GM20000 (cell line): ENCODE measurements at regions not wholly inside any gene's neighbourhood (a gene's known extent, or its start where the extent isn't known, plus 50 kb on each side); places are given as distances from the start of the nearest gene placed in this dataset.
A peak's percentile ranks its signal among the peaks of the same experiment; 100 is the strongest.
"Not testable (repeated sequence)": the region's sequence is repeated elsewhere in the genome, so short reads cannot be mapped to it uniquely, and the experiment has no call there.

ENCODE experiments used
- DNase-seq: peaks from one replicate; pipeline ENCODE4 v3.0.0; 2012; ENCODE audit warnings: low spot score
- TF ChIP-seq, protein P1 (sequence below): IDR thresholded peaks from 2 replicates; pipeline ENCODE4 v1.5.1; 2012; ENCODE audit warnings: mild to moderate bottlenecking, control low read depth; ENCODE audit errors: extremely low read depth, missing control alignments

DNA sequence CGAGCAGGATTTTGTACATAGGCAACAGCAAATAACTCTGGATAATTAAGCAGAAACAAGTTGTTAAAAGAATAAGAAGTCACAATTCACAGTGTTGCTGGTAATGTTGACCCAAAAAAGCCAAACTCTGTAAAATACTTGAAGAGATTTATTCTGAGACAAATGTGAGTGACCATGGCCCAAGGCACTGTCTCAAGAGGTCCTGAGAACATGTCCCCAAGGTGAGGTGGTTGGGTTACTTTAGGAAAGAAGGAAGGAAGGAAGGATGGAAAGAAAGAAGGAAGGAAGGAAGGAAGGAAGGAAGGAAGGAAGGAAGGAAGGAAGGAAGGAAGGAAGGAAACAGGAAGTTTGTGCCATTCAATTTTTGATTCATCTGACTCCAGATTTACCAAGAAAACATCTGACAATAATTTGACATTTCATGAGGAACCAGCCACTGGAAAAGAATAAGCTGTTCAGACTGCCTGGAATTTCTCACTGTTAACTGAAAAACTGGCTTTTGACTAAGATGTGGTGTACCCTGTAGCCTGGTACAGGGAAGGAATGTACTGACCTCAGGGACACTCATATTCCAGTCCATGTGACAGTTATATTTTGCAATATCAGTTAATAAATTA, 295.9 kb upstream of the TNC start:
- TF ChIP-seq, protein P1, sequence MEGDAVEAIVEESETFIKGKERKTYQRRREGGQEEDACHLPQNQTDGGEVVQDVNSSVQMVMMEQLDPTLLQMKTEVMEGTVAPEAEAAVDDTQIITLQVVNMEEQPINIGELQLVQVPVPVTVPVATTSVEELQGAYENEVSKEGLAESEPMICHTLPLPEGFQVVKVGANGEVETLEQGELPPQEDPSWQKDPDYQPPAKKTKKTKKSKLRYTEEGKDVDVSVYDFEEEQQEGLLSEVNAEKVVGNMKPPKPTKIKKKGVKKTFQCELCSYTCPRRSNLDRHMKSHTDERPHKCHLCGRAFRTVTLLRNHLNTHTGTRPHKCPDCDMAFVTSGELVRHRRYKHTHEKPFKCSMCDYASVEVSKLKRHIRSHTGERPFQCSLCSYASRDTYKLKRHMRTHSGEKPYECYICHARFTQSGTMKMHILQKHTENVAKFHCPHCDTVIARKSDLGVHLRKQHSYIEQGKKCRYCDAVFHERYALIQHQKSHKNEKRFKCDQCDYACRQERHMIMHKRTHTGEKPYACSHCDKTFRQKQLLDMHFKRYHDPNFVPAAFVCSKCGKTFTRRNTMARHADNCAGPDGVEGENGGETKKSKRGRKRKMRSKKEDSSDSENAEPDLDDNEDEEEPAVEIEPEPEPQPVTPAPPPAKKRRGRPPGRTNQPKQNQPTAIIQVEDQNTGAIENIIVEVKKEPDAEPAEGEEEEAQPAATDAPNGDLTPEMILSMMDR: no peak
- no peak for DNase-seq

DNA sequence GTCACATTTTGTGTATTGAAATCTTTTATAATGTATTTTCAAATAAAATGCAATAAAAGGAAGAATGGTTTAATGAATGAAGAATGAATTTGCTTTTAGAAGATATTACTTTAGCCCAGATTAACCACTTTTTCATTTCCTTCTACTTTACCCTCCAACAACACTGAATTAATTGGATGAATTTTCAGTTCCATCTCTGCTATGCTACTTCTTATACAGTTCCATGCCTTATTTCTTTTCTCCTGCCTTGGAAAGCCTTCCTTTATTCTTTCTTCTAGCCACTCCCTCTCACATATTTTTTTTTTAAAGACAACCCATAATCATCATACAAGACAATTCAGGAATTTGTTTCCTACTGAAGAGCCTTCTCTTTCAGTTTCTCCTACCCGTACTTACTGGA, 296.6 kb upstream of the TNC start:
- no peak for DNase-seq
- TF ChIP-seq, protein P1: no peak

DNA sequence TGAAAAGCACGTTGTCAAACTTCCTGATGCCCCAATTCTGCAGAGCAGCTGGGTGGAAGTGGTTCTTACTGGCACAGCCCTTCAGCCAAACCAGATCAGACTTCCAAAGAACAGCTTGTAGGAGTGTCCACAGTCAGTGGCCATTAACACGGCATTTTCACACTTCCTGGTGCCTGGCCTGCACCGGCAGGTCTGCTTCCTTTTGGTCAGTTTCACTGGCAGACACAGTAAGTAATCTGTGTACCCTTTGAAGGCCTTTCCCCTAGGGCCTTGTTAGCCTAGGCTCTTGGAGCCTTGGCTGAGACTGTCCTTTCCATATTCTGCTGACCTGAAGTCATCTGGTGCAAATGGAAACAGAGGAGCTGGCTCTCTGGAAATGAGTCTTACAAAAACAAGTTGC, 297.5 kb upstream of the TNC start:
- TF ChIP-seq, protein P1: no peak
- no peak for DNase-seq

DNA sequence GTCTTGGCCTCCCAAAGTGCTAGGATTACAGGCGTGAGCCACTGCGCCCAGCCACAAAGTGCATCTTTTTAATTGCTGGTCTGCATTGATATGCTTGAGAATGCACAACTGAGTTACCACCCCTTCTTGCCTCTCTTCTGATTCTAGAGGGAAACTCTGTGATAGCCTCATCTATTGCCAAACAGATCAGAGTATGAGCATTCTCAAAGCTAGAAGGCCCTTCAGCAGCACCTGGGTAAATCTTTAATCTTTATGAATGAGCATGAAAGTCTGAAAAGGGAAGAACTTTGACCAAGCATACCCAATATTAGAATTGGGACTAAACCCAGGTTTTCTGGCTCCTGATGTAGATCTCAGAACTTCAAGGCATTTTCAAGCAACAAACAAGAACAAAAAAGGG, 298.3 kb upstream of the TNC start:
- peak; percentile 14 for DNase-seq
- TF ChIP-seq, protein P1: no peak

DNA sequence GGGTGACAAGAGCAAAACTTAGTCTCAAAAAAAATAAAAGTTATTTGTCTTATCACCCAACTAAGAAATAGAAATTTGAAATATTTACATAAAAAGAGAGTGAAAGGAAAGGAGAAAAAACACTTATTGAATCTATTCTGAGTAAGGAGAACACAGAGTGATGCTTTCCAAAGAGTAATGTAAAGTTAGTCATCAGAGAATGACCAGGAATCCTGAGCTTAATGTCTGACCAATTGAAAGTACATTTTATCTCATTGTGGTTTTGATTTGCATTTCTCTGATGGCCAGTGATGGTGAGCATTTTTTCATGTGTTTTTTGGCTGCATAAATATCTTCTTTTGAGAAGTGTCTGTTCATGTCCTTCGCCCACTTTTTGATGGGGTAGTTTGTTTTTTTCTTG, 300.2 kb upstream of the TNC start:
- not testable (repeated sequence) for DNase-seq

DNA sequence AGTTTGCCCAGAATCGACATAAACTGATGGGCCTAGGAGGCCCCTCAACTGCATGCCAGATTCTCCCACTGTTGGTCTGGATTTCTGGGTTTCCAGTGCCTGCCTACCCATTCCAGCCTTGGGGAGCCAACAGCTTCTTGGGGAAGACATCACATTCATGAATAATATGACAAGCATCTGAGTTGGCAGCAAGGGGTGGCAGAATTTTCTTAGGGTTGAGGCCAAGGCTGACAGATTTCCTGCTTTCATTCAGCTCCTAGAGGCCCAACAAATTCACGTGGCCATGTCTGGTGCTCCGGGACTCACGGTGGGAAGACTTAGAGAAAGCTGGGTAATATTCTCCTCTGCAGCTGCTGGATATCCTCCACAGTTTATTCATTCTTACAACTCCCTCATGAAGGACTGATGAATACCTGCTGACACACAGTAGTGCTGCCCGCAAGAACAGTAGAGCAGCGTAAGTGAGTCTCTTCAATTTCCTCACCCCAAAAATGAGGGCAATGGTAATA, 305.0 kb upstream of the TNC start:
- TF ChIP-seq, protein P1: no peak
- no peak for DNase-seq

DNA sequence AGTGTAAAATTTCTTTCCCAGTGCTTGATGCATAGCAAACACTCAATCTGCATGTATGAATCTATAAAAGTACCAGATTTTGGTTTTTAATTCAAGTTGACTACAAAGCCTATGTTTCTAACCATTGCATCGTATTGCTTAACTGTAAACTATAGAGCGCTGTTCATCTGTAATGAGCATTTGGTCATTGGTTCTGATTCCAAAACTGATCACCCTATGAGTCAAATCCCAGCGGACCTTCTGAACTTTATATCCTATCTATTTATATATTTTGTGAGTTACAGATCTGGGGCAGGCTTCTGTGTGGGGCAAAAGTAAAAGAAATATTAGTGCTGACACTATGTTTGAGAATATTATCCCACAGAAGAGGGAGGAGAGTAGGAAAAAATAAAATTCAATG, 305.7 kb upstream of the TNC start:
- TF ChIP-seq, protein P1: no peak
- DNase-seq: no peak

DNA sequence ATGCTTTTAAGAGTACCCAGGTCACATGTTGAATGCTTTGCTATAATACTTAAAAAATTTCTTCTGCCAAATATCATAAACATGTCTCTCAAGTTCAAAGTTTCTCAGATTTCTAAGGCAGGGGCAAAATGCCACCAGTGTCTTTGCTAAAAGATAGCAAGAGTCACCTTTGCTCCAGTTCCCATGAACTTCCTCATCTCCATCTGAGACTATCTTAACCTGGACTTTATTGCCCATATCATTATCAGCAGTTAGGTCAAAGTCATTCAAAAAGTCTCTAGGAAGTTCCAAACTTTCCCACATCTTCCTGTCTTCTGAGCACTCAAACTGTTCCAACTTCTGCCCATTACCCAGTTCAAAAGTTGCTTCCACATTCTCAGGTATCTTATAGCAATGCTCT, 307.6 kb upstream of the TNC start:
- no peak for DNase-seq
- TF ChIP-seq, protein P1: no peak
